T1000 (cell line): ENCODE measurements at regions not wholly inside any gene's neighbourhood (a gene's known extent, or its start where the extent isn't known, plus 50 kb on each side); places are given as distances from the start of the nearest gene placed in this dataset.

Experiments
- DNase-seq: peaks from one replicate; lab custom pipeline; 2025; ENCODE audit warnings: mixed read lengths; lab: John Stamatoyannopoulos, UW

GRCh38 chr12:70154960-70155589 is 88.2 kb upstream of the CNOT2 start:
- DNase-seq, result no peak

DNA sequence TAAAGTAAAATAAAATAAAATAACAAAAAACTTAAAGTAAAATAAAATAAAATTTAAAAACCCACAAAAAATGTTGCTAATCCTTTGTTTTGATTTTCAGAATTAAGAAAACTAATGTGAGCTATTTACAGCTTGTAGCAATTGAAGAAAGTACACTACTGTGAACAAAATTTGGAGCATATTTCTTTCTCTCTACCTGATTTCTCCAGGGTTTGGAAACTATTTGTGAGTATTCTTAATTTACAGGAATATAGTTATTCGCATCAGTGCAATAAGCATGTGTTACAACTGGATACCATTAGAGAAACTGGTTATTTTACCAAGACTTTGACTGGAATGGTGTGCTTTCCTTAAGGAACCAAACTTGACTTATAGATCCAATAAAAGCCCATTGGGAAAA is 86.1 kb upstream of the CNOT2 start:
- DNase-seq, result no peak

GRCh38 chr12:70165450-70165849 is 77.8 kb upstream of the CNOT2 start:
- no peak for DNase-seq

DNA sequence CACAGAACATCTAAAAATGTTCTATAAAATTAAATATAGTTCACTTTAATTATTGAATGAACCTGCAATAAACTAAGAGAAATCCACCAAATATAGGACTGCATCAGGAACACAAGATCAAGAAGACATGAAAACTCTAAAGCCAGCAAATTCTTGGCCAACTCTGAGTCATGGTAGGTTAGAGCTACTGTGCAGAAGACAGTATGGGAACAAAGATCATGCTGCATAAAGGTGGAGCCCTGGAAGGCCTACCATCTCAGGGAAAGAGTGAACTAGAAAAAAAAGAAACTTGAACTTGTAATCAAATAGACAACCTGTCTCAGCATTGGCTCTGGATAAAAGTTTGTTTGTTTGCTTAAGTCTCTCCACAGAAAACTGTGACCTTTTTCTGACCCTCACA is 66.9 kb upstream of the CNOT2 start:
- no peak for DNase-seq

DNA sequence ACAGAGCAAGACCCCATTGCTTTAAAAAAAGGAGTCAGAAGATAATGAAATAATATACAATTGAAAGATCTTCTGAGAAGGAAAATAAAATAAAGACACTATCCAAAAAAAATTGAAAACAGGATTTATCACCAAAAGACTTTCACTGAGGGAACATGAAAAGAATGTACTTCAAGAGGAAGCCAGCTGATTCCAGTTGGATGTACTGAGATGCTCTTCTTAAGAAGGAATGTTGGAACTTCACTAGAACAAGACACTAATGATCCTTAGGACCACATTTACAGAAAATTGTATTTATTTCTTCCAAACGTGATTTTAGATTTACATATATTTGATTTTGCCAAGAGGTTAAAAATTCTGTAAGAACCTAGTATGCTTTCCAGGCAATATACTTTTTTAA is 65.6 kb upstream of the CNOT2 start:
- DNase-seq, result no peak

DNA sequence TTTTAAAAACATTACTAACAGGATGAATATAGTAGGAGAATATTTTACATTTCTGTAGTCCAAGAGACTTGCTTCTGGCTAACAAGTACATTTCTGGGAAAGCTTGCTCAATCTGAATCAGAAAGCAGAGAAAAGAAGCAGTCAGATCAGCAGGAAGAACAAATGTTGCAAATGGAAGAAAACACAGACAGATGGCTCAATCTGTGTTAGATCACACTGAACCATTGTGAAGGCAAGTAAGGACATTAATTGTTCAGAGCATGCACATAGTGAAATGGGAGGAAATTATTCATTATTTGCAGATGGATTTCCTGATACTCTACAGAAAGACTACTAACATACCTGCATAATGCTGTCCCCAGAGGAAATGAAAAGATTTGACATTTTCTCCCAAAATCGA is 65.2 kb upstream of the CNOT2 start:
- DNase-seq, result no peak

- no peak for DNase-seq
These were observed 63.1 kb upstream of the CNOT2 start for GRCh38 chr12:70180130-70180529.

GRCh38 chr12:70185301-70185700 is 57.9 kb upstream of the CNOT2 start:
- DNase-seq, result no peak

DNA sequence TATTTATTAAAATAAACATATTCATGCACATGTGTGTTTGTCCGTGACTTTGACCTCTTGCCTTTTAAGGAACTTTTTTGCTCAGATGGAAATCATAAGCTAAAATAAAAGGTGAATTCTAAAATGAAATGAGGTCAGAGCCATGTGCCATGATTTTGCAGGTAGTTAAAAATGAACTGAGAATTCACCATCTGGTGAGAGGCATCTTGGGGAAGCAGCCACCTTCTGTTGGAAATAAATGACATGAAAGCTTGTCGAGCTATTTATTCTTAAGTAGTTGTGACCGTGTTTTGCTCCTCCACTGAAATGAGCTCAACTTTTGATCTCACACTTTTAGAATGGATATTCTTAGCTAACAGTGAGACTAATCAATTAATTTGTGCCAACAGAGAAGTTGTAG is 56.8 kb upstream of the CNOT2 start:
- DNase-seq, result no peak

DNA sequence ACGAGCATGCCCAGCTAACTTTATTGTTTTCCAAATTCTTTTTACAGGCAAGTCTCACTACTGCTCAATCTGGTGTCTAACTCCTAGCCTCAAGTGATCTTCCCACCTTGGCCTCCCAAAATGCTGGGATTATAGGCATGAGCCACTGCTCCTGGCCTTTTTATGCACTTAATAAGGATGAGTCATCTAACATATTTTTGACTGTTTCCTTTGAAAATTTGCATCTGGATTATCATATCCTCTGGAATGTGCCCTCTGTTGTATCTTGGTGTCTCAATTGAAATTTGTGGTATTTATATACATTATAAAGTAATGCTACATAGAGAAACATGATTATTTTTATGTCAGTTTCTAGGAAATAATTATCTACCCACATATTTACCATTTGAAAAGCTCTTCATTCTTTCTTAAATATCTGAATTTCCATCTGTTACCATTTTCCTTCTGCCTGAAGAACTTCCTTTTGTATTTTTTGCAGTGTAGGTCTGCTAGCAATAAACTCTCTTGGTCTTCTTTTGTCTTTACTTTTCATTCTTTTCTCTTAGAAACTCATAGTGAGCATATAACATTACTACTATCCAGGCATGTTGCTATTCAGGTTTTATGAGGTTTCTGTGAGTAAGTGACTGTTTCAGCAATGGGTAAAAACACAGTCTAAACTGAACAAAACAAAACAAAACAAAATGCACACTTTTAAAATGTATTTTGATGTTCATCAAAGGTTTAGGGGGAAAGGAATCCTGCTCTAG is 52.8 kb upstream of the CNOT2 start:
- DNase-seq, result peak; percentile 56
